Right lobe of liver (tissue), 4 donors: ENCODE measurements at regions not wholly inside any gene's neighbourhood (a gene's known extent, or its start where the extent isn't known, plus 50 kb on each side); places are given as distances from the start of the nearest gene placed in this dataset.

ENCODE experiments used
- CTCF ChIP-seq, 4 donors: fragments of 200-600 bp in 3 of 4; fragments of 450-650 bp in 1 of 4; IDR thresholded peaks; one replicate each; pipeline versions ENCODE4 v1.5.1 to v1.8.0; 2016 to 2022; ENCODE audit warnings: antibody characterized with exemption in 4 of 4, mild to moderate bottlenecking in 2 of 4
- POLR2A ChIP-seq: fragments of 450-650 bp; IDR thresholded peaks from one replicate; pipeline ENCODE4 v1.6.1; 2017; ENCODE audit warnings: antibody characterized with exemption, mild to moderate bottlenecking
- donor health status: DM: no; HTN: no; CAD: no.
- donor health status: DM: no; HTN: no; CAD: no.
- donor health status: DM: no; HTN: yes; CAD: no.

- TF ChIP-seq CTCF (IDR thresholded peaks at IDR 0.05) = no peak
- TF ChIP-seq POLR2A = no peak
Measured at GRCh38 chr6:140772576-140772975, 1360.1 kb upstream of the GJE1 start.
